Esophagus squamous epithelium (tissue), 4 donors: ENCODE measurements at regions not wholly inside any gene's neighbourhood (a gene's known extent, or its start where the extent isn't known, plus 50 kb on each side); places are given as distances from the start of the nearest gene placed in this dataset.

Experiments
- CTCF ChIP-seq, 6 experiments: fragments of 450-650 bp in 4 of 6; fragments of 200-600 bp in 2 of 6; sonication (generic) in 2 of 6; IDR thresholded peaks; one replicate each; pipeline ENCODE4 v1.5.1; 2016 to 2019; ENCODE audit warnings: antibody characterized with exemption in 6 of 6, mild to moderate bottlenecking in 4 of 6, moderate library complexity in 4 of 6
- POLR2A ChIP-seq, 4 donors: fragments of 450-650 bp; IDR thresholded peaks; one replicate each; pipeline ENCODE4 v1.6.1; 2017; ENCODE audit warnings: antibody characterized with exemption in 4 of 4, mild to moderate bottlenecking in 4 of 4, moderate library complexity in 3 of 4

- TF ChIP-seq CTCF (IDR thresholded peaks at IDR 0.05) (no peak), POLR2A (IDR thresholded peaks at IDR 0.05) (no peak)
These were observed 163.5 kb upstream of the ALG10B start for GRCh38 chr12:38152816-38153736.
